ENCODE measurements at regions not wholly inside any gene's neighbourhood (a gene's known extent, or its start where the extent isn't known, plus 50 kb on each side); places are given as distances from the start of the nearest gene placed in this dataset.

GRCh38 chr1:60132108-60132507, 58.5 kb upstream of the C1orf87 start:
- no peaks in the 10 kb centered on the region for H3K79me1 ChIP-seq (ENCODE audit: low read depth, low read length)
- H3K9ac ChIP-seq (replicated peaks in 1 of 4; ENCODE audit: extremely low read depth in 1 of 4, low read depth in 3 of 4, low read length in 3 of 4): no peak overlapping the region
- ChIA-PET POLR2A (ENCODE audit: partially characterized antibody) (no interaction called here), CTCF (ENCODE audit: partially characterized antibody) (no interaction called here)
- H4K91ac ChIP-seq (replicated peaks; ENCODE audit: insufficient read length, low read length): no peak overlapping the region
- no peaks in the 10 kb centered on the region for H3K27me3 ChIP-seq (replicated peaks in 1 of 4; ENCODE audit: control insufficient read depth in 3 of 4, extremely low read depth in 1 of 4, insufficient read depth in 3 of 4, low read length in 3 of 4)
- no peak overlapping the region for H3K18ac ChIP-seq (ENCODE audit: extremely low read depth, low read length)
- H3K4me2 ChIP-seq (ENCODE audit: insufficient read depth in 1 of 2, low read depth in 2 of 2, low read length in 2 of 2): no peak overlapping the region
- no peaks in the 10 kb centered on the region for H3K4me1 ChIP-seq (replicated peaks in 1 of 4; ENCODE audit: control insufficient read depth in 3 of 4, insufficient read depth in 4 of 4, low read length in 3 of 4)
- H3K36me3 ChIP-seq (ENCODE audit: control insufficient read depth in 2 of 4, insufficient read depth in 4 of 4, low read length in 3 of 4): no peaks in the 10 kb centered on the region
- no peaks in the 10 kb centered on the region for H3K9me3 ChIP-seq (ENCODE audit: insufficient read depth in 2 of 2, low read depth in 1 of 2, low read length in 1 of 2)
- no peaks in the 10 kb centered on the region for H3K23me2 ChIP-seq (ENCODE audit: low read depth, low read length)
- no peak overlapping the region for H2BK5ac ChIP-seq (ENCODE audit: low read depth, low read length)
- H4K5ac ChIP-seq (ENCODE audit: insufficient read length, low read depth, low read length): no peak overlapping the region
- no peak overlapping the region for H2AFZ ChIP-seq (ENCODE audit: low read length)
- DNase-seq (ENCODE audit: low read depth in 1 of 2, low spot score in 2 of 2): no peak
- H2BK20ac ChIP-seq (ENCODE audit: low read length): no peak overlapping the region
- H3K56ac ChIP-seq (replicated peaks; ENCODE audit: insufficient read length, low read depth, low read length): no peak overlapping the region
- no peak overlapping the region for H3K27ac ChIP-seq (ENCODE audit: low read depth, low read length)
- no peak overlapping the region for H2BK120ac ChIP-seq (replicated peaks; ENCODE audit: low read depth, low read length)
- H3K4me3 ChIP-seq (ENCODE audit: extremely low read depth in 1 of 4, insufficient read depth in 2 of 4, low read depth in 3 of 4, low read length in 4 of 4): no peak overlapping the region
- H2BK15ac ChIP-seq (ENCODE audit: low read length): no peak overlapping the region
- H3K14ac ChIP-seq (ENCODE audit: insufficient read length): no peak overlapping the region
- H4K8ac ChIP-seq (ENCODE audit: extremely low read depth, insufficient read depth, low read length): no peak overlapping the region
- WGBS, 2 experiments (ENCODE audit: extremely low coverage in 1 of 2, insufficient coverage in 1 of 2, insufficient read length in 1 of 2, insufficient replicate concordance in 2 of 2, low coverage in 1 of 2, low lambda C conversion rate in 2 of 2, missing lambda C conversion rate in 1 of 2): 76% methylated on average over 5 of the region's 5 CpGs; no CpG with 5 or more reads in 1 of the 2 experiments
- H3K79me2 ChIP-seq (ENCODE audit: control insufficient read depth in 1 of 2, insufficient read depth in 2 of 2, low read length in 2 of 2): no peaks in the 10 kb centered on the region
- no peak overlapping the region for H3K4ac ChIP-seq (replicated peaks; ENCODE audit: insufficient read length, low read depth, low read length)
- no peaks in the 10 kb centered on the region for H4K20me1 ChIP-seq (replicated peaks in 1 of 2; ENCODE audit: control insufficient read depth in 1 of 2, insufficient read depth in 2 of 2, low read length in 2 of 2)
- H3K23ac ChIP-seq (ENCODE audit: insufficient read length): no peak overlapping the region
- no peak overlapping the region for H2AK5ac ChIP-seq (ENCODE audit: low read depth, low read length)
- no peak for FAIRE-seq
- no peak overlapping the region for H2BK12ac ChIP-seq (ENCODE audit: low read depth, low read length)
- TF ChIP-seq SIN3A (conservative IDR thresholded peaks at IDR 0.05 in 1 of 2, IDR thresholded peaks at IDR 0.05 in 1 of 2; ENCODE audit: low read depth in 1 of 2, low read length in 2 of 2): no peak
- no peak for TF ChIP-seq SIRT6 (IDR thresholded peaks at IDR 0.05; ENCODE audit: low read length)
- no peak for TF ChIP-seq EP300 (IDR thresholded peaks at IDR 0.05; ENCODE audit: borderline replicate concordance in 1 of 2, low read depth in 2 of 2, low read length in 2 of 2)
- no peak for TF ChIP-seq CEBPB (IDR thresholded peaks at IDR 0.05; ENCODE audit: low read depth, low read length)
- TF ChIP-seq EGR1 (IDR thresholded peaks at IDR 0.05; ENCODE audit: borderline replicate concordance, low read depth, low read length): no peak
- TF ChIP-seq GTF2F1 (IDR thresholded peaks at IDR 0.05; ENCODE audit: borderline replicate concordance, low read depth, low read length): no peak
- TF ChIP-seq TCF12 (IDR thresholded peaks at IDR 0.05; ENCODE audit: low read depth, low read length): no peak
- TF ChIP-seq HDAC6 (IDR thresholded peaks at IDR 0.05; ENCODE audit: low read depth, low read length): no peak
- no peak for TF ChIP-seq SP4 (IDR thresholded peaks at IDR 0.05; ENCODE audit: low read length)
- TF ChIP-seq KDM1A (IDR thresholded peaks at IDR 0.05; ENCODE audit: borderline replicate concordance, low read length): no peak
- no peak for TF ChIP-seq RFX5 (IDR thresholded peaks at IDR 0.05; ENCODE audit: borderline replicate concordance, low read depth, low read length)
- no peak for TF ChIP-seq ZNF274 (IDR thresholded peaks at IDR 0.05; ENCODE audit: borderline replicate concordance, extremely low read depth, low read length)
- no peak for TF ChIP-seq SUZ12 (IDR thresholded peaks at IDR 0.05; ENCODE audit: low read length)
- no peak for TF ChIP-seq RBBP5 (IDR thresholded peaks at IDR 0.05; ENCODE audit: borderline replicate concordance, low read depth, low read length)
- TF ChIP-seq SP2 (IDR thresholded peaks at IDR 0.05; ENCODE audit: low read length): no peak
- no peak for TF ChIP-seq JUND (IDR thresholded peaks at IDR 0.05; ENCODE audit: low read length)
